ENCODE measurements at regions not wholly inside any gene's neighbourhood (a gene's known extent, or its start where the extent isn't known, plus 50 kb on each side); places are given as distances from the start of the nearest gene placed in this dataset.

- TF ChIP-seq CTCF (IDR thresholded peaks at IDR 0.05) (no peak), EP300 (IDR thresholded peaks at IDR 0.05) (no peak), POLR2A (IDR thresholded peaks at IDR 0.05; ENCODE audit: low read depth) (no peak), POLR2AphosphoS5 (IDR thresholded peaks at IDR 0.05) (no peak)
Observed at GRCh38 chr12:17104801-17105200, 498.8 kb upstream of the LMO3 start.
